Upper lobe of left lung (tissue), 4 donors: ENCODE measurements at regions not wholly inside any gene's neighbourhood (a gene's known extent, or its start where the extent isn't known, plus 50 kb on each side); places are given as distances from the start of the nearest gene placed in this dataset.

Experiments
- EP300 ChIP-seq, 4 donors: sonication (generic); formaldehyde crosslinking; IDR thresholded peaks; one replicate each; pipeline ENCODE4 v1.5.1; 2017; ENCODE audit warnings: antibody characterized with exemption in 4 of 4, control low read depth in 2 of 4
- TF ChIP-seq, protein P1 (sequence below), 6 experiments: fragments of 450-650 bp in 4 of 6; fragments of 200-600 bp in 2 of 6; sonication (generic) in 2 of 6; IDR thresholded peaks; one replicate each; pipeline ENCODE4 v1.5.1; 2016 to 2019; ENCODE audit warnings: antibody characterized with exemption in 6 of 6

- TF ChIP-seq, protein P1, sequence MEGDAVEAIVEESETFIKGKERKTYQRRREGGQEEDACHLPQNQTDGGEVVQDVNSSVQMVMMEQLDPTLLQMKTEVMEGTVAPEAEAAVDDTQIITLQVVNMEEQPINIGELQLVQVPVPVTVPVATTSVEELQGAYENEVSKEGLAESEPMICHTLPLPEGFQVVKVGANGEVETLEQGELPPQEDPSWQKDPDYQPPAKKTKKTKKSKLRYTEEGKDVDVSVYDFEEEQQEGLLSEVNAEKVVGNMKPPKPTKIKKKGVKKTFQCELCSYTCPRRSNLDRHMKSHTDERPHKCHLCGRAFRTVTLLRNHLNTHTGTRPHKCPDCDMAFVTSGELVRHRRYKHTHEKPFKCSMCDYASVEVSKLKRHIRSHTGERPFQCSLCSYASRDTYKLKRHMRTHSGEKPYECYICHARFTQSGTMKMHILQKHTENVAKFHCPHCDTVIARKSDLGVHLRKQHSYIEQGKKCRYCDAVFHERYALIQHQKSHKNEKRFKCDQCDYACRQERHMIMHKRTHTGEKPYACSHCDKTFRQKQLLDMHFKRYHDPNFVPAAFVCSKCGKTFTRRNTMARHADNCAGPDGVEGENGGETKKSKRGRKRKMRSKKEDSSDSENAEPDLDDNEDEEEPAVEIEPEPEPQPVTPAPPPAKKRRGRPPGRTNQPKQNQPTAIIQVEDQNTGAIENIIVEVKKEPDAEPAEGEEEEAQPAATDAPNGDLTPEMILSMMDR (IDR thresholded peaks at IDR 0.05), result no peak
- TF ChIP-seq EP300 (IDR thresholded peaks at IDR 0.05), result no peak
Observed at GRCh38 chr12:98360401-98360800, 155.0 kb upstream of the TMPO start.
